ENCODE measurements at regions not wholly inside any gene's neighbourhood (a gene's known extent, or its start where the extent isn't known, plus 50 kb on each side); places are given as distances from the start of the nearest gene placed in this dataset.

DNA sequence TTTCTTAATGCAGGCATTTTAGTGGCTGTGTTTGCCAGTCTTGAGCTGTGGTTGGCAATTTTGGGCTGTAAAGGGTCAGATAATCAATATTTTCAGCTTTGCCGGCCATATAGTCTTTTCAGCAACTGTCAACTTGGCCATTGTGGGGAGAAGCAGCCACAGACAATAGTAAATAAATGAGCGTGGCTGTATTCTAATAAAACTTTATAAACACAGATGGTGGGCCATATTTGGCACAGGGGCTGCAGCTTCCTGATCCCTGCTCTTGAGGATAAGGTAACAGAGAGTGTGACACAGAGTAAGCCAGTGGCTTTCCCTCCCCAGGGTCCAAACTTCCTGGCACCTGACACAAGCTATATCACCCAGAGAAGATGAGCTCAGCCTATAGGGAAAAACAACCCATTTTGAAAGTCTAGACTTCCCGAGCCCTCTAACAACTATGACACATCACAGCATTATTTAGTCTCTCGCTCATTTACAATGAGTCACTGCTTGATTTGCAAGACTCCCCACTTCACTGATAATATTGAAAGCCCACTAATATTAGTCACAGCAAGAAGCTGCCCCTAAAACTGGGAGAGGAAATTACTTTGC, 163.1 kb upstream of the TMPO start:
- peak; percentile 64 for DNase-seq (ENCODE audit: low read depth)
- no peak overlapping the region for H3K4me3 ChIP-seq (ENCODE audit: low read depth, low read length)
- TF ChIP-seq, protein P1, sequence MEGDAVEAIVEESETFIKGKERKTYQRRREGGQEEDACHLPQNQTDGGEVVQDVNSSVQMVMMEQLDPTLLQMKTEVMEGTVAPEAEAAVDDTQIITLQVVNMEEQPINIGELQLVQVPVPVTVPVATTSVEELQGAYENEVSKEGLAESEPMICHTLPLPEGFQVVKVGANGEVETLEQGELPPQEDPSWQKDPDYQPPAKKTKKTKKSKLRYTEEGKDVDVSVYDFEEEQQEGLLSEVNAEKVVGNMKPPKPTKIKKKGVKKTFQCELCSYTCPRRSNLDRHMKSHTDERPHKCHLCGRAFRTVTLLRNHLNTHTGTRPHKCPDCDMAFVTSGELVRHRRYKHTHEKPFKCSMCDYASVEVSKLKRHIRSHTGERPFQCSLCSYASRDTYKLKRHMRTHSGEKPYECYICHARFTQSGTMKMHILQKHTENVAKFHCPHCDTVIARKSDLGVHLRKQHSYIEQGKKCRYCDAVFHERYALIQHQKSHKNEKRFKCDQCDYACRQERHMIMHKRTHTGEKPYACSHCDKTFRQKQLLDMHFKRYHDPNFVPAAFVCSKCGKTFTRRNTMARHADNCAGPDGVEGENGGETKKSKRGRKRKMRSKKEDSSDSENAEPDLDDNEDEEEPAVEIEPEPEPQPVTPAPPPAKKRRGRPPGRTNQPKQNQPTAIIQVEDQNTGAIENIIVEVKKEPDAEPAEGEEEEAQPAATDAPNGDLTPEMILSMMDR (conservative IDR thresholded peaks at IDR 0.05; ENCODE audit: low read depth, low read length), result no peak

DNA sequence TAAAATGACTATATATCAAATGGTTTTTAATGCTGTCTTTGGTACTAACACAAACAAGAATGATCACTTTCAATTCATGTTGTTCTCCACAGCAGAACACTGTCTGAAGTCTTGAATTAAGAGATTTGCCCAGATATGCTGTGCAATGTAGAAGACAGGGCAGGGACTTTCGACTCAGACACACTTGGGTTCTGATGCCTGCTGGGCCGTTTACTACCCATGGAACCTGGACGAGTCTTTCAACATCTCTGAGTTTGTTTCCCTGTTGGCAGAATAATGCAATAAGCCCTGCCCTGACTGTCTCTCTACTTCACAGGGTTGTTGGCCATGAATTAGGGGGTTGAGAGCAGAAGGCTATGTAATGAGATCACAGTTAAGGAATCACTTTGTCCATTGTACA, 162.6 kb upstream of the TMPO start:
- TF ChIP-seq, protein P1 (conservative IDR thresholded peaks at IDR 0.05; ENCODE audit: low read depth, low read length), result no peak
- DNase-seq (ENCODE audit: low read depth), result no peak
- no peak overlapping the region for H3K4me3 ChIP-seq (ENCODE audit: low read depth, low read length)

DNA sequence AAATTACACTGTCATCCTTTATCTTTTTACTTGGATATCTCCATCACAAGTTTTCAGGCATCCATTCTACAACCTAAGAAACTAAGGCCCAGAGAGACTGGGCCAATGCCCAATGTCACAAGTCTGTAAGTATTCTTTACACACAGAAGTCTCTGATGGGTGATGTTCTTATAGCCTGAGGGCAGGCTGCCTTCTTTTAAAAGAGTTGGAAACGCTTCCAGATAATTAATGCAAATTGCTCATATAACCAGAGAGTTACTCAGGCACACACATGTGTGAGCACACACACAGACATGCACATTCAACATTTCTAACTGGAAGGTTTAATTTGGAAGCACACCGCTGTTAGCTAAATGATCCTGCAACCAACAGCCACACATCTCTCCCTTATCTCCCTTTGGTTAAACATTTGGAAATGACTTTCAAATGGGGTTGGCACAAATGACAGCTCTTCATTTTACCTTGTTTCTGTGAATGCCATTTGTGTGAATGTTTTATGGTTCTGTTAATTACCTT, 160.8 kb upstream of the TMPO start:
- no peak for DNase-seq (ENCODE audit: low read depth)

DNA sequence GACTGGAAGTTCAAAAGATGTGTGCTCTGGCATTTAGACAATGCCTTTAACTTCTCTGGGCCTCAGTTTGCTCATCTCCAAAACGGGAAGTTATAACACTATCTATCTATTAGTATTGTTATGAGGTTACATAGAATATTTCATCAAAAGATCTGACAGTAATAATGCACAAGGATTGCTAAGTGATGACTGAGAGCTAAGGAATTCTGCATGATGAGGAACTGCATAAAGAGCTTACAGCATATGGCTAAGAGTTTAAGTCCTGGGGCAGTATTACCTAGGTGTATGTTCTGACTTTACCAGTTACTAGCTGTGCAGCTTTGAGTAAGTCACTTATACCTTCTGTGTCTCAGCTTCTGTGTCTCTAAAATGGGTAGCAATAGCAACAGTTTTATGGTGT, 160.1 kb upstream of the TMPO start:
- no peak for DNase-seq (ENCODE audit: low read depth)
- TF ChIP-seq, protein P1 (conservative IDR thresholded peaks at IDR 0.05; ENCODE audit: low read depth, low read length), result no peak
- H3K4me3 ChIP-seq (ENCODE audit: low read depth, low read length), result no peak overlapping the region

More for the DNA sequence above, 160.8 kb upstream of the TMPO start:
- TF ChIP-seq, protein P1 (conservative IDR thresholded peaks at IDR 0.05; ENCODE audit: low read depth, low read length), result no peak
- H3K4me3 ChIP-seq (ENCODE audit: low read depth, low read length), result no peak overlapping the region

DNA sequence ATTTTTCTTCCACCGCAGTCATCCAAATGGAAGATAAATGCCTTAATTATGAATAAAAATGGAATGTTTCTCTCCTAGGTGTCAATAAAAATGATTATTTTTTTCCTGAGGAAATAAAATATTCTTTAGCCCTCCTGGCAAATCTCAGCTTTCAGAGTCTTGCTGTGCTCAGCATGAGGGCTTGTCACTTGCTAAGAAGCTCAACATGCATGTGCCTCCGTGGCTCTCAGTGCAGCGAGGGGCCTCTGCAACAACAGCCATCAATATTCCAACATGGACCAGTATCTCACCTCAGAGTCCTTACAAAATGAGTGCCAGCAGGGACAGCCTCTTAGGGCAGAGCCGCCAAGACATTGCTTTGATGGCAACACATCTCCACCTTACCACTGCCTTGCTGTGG, 159.5 kb upstream of the TMPO start:
- H3K4me3 ChIP-seq (ENCODE audit: low read depth, low read length), result no peak overlapping the region
- DNase-seq (ENCODE audit: low read depth), result no peak
- TF ChIP-seq, protein P1 (conservative IDR thresholded peaks at IDR 0.05; ENCODE audit: low read depth, low read length), result no peak

DNA sequence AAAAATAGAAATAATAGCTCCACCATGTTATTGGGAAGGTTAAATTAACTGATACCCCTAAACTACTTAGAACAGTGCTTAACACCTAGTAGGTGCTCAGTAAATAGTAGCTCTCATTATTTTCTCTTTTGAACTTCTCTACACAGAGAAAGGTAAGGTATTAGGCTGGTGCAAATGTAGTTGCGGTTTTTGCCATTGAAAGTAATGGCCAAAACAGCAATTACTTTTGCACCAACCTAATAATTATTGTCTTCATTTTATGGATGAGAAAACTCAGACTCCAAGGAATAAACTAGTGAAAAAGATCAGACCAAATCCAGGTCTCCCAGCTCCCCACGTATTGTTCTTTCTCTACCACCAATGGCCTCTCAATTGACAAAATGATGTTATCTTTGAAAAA, 157.2 kb upstream of the TMPO start:
- TF ChIP-seq, protein P1 (conservative IDR thresholded peaks at IDR 0.05; ENCODE audit: low read depth, low read length), result no peak
- H3K4me3 ChIP-seq (ENCODE audit: low read depth, low read length), result no peak overlapping the region
- DNase-seq (ENCODE audit: low read depth), result no peak

DNA sequence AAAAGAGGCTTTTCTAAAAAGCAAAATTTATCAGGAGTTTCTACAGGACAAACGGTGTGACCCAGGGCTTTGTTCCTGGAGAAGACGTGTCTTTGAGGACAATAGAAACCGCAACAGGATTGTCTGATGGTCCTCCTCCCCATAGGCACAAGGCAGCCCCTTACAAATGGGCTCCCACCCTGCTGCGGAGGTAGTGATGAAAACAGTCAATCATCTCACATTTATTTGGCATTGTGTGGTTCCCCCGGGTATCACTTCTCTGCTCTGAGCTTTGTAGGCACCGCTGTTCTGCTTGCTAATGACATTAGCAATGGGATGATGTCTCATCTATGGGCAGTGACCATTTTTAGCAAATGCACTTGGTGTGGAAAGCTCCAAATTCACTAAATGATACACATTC, 155.5 kb upstream of the TMPO start:
- no peak for DNase-seq (ENCODE audit: low read depth)
- no peak overlapping the region for H3K4me3 ChIP-seq (ENCODE audit: low read depth, low read length)
- TF ChIP-seq, protein P1 (conservative IDR thresholded peaks at IDR 0.05; ENCODE audit: low read depth, low read length), result no peak

Data from epithelial cell of proximal tubule (primary cell).